ENCODE measurements at regions not wholly inside any gene's neighbourhood (a gene's known extent, or its start where the extent isn't known, plus 50 kb on each side); places are given as distances from the start of the nearest gene placed in this dataset.

- TF ChIP-seq POLR2A (IDR thresholded peaks at IDR 0.05; ENCODE audit: low read depth, low read length) (no peak), POLR2AphosphoS5 (IDR thresholded peaks at IDR 0.05; ENCODE audit: insufficient read depth, low read depth, low read length) (no peak), CTCF (IDR thresholded peaks at IDR 0.05; ENCODE audit: extremely low read depth in 1 of 2, insufficient read depth in 1 of 2, low read depth in 1 of 2, low read length in 2 of 2) (no peak)
Measured at GRCh38 chr1:96557336-96557735, 164.2 kb upstream of the PTBP2 start.

Measured in endothelial cell of umbilical vein (primary cell).